Choroid plexus epithelial cell (primary cell): ENCODE measurements at regions not wholly inside any gene's neighbourhood (a gene's known extent, or its start where the extent isn't known, plus 50 kb on each side); places are given as distances from the start of the nearest gene placed in this dataset.

Experiments
- DNase-seq: peaks from one replicate; pipeline ENCODE4 v3.0.0-alpha.2; 2010; ENCODE audit warnings: low read depth
- H3K4me3 ChIP-seq: 2 replicates; pipeline ENCODE4 v1.5.1; 2011; ENCODE audit warnings: low read depth, mild to moderate bottlenecking, control low read depth, low read length, moderate library complexity
- CTCF ChIP-seq: conservative IDR thresholded peaks from 2 replicates; pipeline ENCODE4 v1.5.1; 2011; ENCODE audit warnings: low read depth, mild to moderate bottlenecking, control low read depth, inconsistent platforms, low read length, moderate library complexity

- no peak overlapping the region for H3K4me3 ChIP-seq
- peak; percentile 9 for DNase-seq
- no peak for TF ChIP-seq CTCF
Observed at GRCh38 chr12:84247931-84248330, 664.7 kb downstream of the SLC6A15 start.

GRCh38 chr12:84243686-84244085 lies 668.9 kb downstream of the SLC6A15 start:
- H3K4me3 ChIP-seq = no peak overlapping the region
- no peak for TF ChIP-seq CTCF
- DNase-seq = no peak

GRCh38 chr12:84222841-84223240 lies 689.8 kb downstream of the SLC6A15 start:
- peak; percentile 4 for DNase-seq
- TF ChIP-seq CTCF = no peak
- H3K4me3 ChIP-seq = no peak overlapping the region

- TF ChIP-seq CTCF = no peak
- no peak overlapping the region for H3K4me3 ChIP-seq
- no peak for DNase-seq
Observed at GRCh38 chr12:84218406-84218805, 694.2 kb downstream of the SLC6A15 start.

- TF ChIP-seq CTCF = no peak
- no peak overlapping the region for H3K4me3 ChIP-seq
- peak; percentile 29 for DNase-seq
Observed at GRCh38 chr12:84201976-84202375, 710.6 kb downstream of the SLC6A15 start.

- no peak overlapping the region for H3K4me3 ChIP-seq
- DNase-seq = no peak
- TF ChIP-seq CTCF = no peak
Observed at GRCh38 chr12:84198294-84198946, 714.2 kb downstream of the SLC6A15 start.

- TF ChIP-seq CTCF = no peak
- no peak for DNase-seq
Observed at GRCh38 chr12:84191779-84192178, 720.8 kb downstream of the SLC6A15 start.

More at GRCh38 chr12:84191779-84192178, 720.8 kb downstream of the SLC6A15 start:
- no peak overlapping the region for H3K4me3 ChIP-seq
